Nephron (organoid): ENCODE measurements at regions not wholly inside any gene's neighbourhood (a gene's known extent, or its start where the extent isn't known, plus 50 kb on each side); places are given as distances from the start of the nearest gene placed in this dataset.

Source experiments
- H3K27ac Mint-ChIP-seq, 3 experiments: 2 replicates each; pipeline ENCODE4 v1.8.0; 2020; ENCODE audit warnings: mixed read lengths in 3 of 3, mild to moderate bottlenecking in 2 of 3, moderate library complexity in 1 of 3
- H3K27me3 Mint-ChIP-seq: 2 replicates; pipeline ENCODE4 v1.8.0; 2021; ENCODE audit warnings: low read depth, mild to moderate bottlenecking, moderate library complexity, mixed read lengths
- H3K36me3 Mint-ChIP-seq: 2 replicates; pipeline ENCODE4 v1.8.0; 2020; ENCODE audit warnings: low read depth, mixed read lengths
- H3K4me1 Mint-ChIP-seq: 2 replicates; pipeline ENCODE4 v1.8.0; 2020; ENCODE audit warnings: mixed read lengths
- H3K4me3 Mint-ChIP-seq, 3 experiments: 2 replicates each; pipeline ENCODE4 v1.8.0; 2020; ENCODE audit warnings: mild to moderate bottlenecking in 3 of 3, mixed read lengths in 3 of 3, moderate library complexity in 2 of 3
- H3K9me3 Mint-ChIP-seq: 2 replicates; pipeline ENCODE4 v1.8.0; 2020; ENCODE audit warnings: mixed read lengths
- TF ChIP-seq, protein P1 (sequence below), 3 experiments: fragments of 200-600 bp; sonication (generic); IDR thresholded peaks; one replicate each; pipeline ENCODE4 v1.5.0; 2021; ENCODE audit warnings: antibody characterized with exemption in 3 of 3; ENCODE audit not compliant: unreplicated experiment in 3 of 3

DNA sequence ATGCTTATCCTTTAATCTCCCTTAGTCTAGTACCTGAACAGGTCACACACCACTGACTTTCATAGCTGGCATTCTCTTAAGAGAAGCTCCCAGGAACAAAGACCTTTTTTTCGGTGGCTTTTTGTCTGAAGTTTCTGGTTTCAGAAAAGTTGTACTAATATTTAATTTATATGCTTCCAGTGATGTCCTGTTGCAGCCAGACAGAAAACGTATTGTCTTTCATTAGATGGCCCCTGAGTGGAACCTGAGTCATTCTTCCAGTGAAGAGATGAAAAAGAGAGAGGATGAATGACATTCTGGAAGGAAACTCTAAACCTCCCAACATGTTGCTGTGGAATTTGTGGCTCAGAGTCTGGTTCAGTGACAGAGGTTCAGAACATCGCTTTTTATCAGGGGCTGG lies 274.8 kb upstream of the TAC1 start:
- H3K27ac Mint-ChIP-seq: no peak overlapping the region
- H3K4me1 Mint-ChIP-seq: peaks cover 9% of the 10 kb centered on the region
- H3K9me3 Mint-ChIP-seq: peaks cover 12% of the 10 kb centered on the region
- peaks cover 3% of the 10 kb centered on the region for H3K27me3 Mint-ChIP-seq
- TF ChIP-seq, protein P1, sequence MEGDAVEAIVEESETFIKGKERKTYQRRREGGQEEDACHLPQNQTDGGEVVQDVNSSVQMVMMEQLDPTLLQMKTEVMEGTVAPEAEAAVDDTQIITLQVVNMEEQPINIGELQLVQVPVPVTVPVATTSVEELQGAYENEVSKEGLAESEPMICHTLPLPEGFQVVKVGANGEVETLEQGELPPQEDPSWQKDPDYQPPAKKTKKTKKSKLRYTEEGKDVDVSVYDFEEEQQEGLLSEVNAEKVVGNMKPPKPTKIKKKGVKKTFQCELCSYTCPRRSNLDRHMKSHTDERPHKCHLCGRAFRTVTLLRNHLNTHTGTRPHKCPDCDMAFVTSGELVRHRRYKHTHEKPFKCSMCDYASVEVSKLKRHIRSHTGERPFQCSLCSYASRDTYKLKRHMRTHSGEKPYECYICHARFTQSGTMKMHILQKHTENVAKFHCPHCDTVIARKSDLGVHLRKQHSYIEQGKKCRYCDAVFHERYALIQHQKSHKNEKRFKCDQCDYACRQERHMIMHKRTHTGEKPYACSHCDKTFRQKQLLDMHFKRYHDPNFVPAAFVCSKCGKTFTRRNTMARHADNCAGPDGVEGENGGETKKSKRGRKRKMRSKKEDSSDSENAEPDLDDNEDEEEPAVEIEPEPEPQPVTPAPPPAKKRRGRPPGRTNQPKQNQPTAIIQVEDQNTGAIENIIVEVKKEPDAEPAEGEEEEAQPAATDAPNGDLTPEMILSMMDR (IDR thresholded peaks at IDR 0.05; ENCODE audit: unreplicated experiment in 3 of 3): no peak
- no peaks in the 10 kb centered on the region for H3K36me3 Mint-ChIP-seq
- no peak overlapping the region for H3K4me3 Mint-ChIP-seq

DNA sequence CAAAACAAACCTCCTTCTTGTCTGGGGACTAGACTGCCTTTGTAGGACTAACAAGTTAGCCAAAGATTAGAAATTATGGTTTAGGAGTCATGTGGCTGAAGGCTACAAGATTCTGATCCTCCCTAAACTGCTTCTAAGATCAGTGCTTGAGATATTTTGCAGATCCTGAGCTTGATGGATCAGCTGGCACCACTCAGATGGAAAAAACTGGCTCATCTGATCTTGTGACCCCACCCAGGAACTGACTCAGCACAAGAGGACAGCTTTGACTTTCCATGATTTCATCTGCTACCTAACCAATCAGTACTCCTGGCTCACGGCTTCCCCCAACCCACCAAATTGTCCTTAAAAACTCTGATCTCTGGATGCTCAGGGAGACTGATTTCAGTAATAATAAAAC lies 271.5 kb upstream of the TAC1 start:
- TF ChIP-seq, protein P1 (IDR thresholded peaks at IDR 0.05; ENCODE audit: unreplicated experiment in 3 of 3): no peak
- H3K4me1 Mint-ChIP-seq: peaks cover 9% of the 10 kb centered on the region
- H3K9me3 Mint-ChIP-seq: peaks cover 12% of the 10 kb centered on the region
- H3K4me3 Mint-ChIP-seq: no peak overlapping the region
- H3K36me3 Mint-ChIP-seq: no peaks in the 10 kb centered on the region
- H3K27me3 Mint-ChIP-seq: peaks cover 3% of the 10 kb centered on the region
- no peak overlapping the region for H3K27ac Mint-ChIP-seq

DNA sequence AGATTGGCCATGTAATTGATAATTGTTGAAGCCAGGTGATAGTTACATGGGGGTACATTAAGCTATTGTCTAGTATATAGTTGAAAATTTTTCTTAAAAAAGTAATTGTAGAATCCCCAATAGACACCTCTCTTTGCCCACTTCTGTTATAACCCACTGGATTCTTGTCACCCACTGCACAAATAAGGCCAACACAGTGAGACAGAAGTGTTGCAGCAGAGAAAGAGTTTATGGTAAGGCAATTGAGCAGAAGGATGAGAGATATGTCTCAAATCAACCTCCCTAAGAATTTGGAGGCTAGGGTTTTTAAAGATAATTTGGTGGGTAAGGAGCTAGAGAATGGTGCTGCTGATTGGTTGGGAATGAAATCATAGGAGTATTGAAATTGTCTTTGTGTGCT lies 270.3 kb upstream of the TAC1 start:
- no peaks in the 10 kb centered on the region for H3K36me3 Mint-ChIP-seq
- no peak overlapping the region for H3K4me3 Mint-ChIP-seq
- H3K4me1 Mint-ChIP-seq: peaks cover 19% of the 10 kb centered on the region
- no peak overlapping the region for H3K27ac Mint-ChIP-seq
- H3K9me3 Mint-ChIP-seq: peaks cover 12% of the 10 kb centered on the region
- H3K27me3 Mint-ChIP-seq: peaks cover 3% of the 10 kb centered on the region
- TF ChIP-seq, protein P1 (IDR thresholded peaks at IDR 0.05; ENCODE audit: unreplicated experiment in 3 of 3): no peak

DNA sequence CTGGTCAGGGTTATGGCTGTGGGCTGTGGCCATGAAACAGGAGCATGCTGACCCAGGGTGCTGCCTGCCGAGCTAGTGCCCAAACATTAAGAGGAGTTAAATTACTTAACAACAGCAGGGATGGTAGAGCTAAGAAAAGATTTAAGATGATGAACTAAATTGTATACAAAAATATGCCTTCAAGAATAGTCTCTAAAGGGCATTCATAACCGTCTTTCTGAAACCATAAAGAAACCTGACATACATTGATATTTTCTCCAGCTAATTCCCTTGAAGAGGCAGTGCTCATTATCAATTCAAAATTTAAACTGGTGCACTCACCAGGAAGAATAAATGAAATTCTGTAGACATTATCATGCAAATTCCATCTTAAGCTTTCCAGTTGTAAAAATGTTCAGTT lies 265.8 kb upstream of the TAC1 start:
- Mint-ChIP-seq H3K27ac (no peak overlapping the region), H3K4me1 (peaks cover 20% of the 10 kb centered on the region), H3K9me3 (peaks cover 7% of the 10 kb centered on the region), H3K27me3 (no peaks in the 10 kb centered on the region), H3K36me3 (no peaks in the 10 kb centered on the region), H3K4me3 (no peak overlapping the region)
- TF ChIP-seq, protein P1 (IDR thresholded peaks at IDR 0.05; ENCODE audit: unreplicated experiment in 3 of 3): no peak

DNA sequence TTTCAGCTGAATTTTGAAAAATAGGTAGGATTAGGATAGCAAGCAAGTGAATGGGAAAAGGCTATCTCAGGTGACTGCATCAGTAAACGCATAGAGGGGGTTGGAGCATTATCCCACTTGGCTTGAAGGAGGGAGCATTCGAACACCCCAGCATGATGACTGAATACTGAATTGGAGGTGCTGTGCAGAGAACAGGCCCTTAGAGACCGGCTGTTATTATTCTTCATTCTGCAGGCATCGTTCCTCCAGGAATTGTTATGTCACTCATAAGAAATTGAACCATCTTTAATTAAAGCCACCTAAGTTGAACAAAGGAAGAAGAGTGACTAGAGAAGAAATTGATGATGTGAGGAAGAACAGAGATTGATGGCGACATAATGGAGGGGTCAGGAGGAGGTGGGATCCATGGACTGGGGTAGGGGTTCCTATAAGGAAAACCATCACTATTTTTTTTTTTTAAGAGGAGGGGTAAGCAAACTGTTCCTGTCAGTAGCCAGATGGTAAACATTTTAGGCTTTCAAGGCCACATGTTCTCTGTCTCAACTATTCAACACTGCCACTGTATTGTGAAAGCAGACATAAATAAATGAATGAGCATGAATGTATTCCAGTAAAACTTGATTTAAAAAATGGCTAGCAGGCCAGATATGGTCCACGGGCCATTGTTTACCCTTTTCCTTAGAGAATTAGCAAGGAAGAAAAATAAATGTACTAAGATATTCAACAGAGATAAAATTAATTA lies 264.7 kb upstream of the TAC1 start:
- Mint-ChIP-seq H3K4me1 (peaks cover 20% of the 10 kb centered on the region), H3K4me3 (no peak overlapping the region), H3K27ac (peak overlapping the region in 1 of 3 experiments; percentile 11), H3K36me3 (no peaks in the 10 kb centered on the region), H3K27me3 (no peaks in the 10 kb centered on the region), H3K9me3 (no peaks in the 10 kb centered on the region)
- TF ChIP-seq, protein P1 (IDR thresholded peaks at IDR 0.05; ENCODE audit: unreplicated experiment in 3 of 3): no peak

GRCh38 chr7:97468493-97468892 lies 263.4 kb upstream of the TAC1 start:
- no peak overlapping the region for H3K27ac Mint-ChIP-seq
- TF ChIP-seq, protein P1 (IDR thresholded peaks at IDR 0.05; ENCODE audit: unreplicated experiment in 3 of 3): no peak

More at GRCh38 chr7:97468493-97468892, 263.4 kb upstream of the TAC1 start:
- Mint-ChIP-seq H3K36me3 (no peaks in the 10 kb centered on the region), H3K4me3 (no peak overlapping the region), H3K9me3 (no peaks in the 10 kb centered on the region), H3K4me1 (peaks cover 20% of the 10 kb centered on the region), H3K27me3 (no peaks in the 10 kb centered on the region)
